Astrocyte (in vitro differentiated cells and primary cell): ENCODE measurements at regions not wholly inside any gene's neighbourhood (a gene's known extent, or its start where the extent isn't known, plus 50 kb on each side); places are given as distances from the start of the nearest gene placed in this dataset.
A peak's percentile ranks its signal among the peaks of the same experiment; 100 is the strongest.

ENCODE experiments used
- DNase-seq: peaks from one replicate; pipeline ENCODE4 v3.0.0-alpha.2; 2010; ENCODE audit warnings: low read depth
- FAIRE-seq: peaks from 2 replicates; lab custom pipeline; 2011; peaks lifted over from hg19 to GRCh38; lab: Jason Lieb, UNC
- H2AFZ ChIP-seq: 2 replicates; pipeline ENCODE4 v1.6.0; 2012; ENCODE audit warnings: low read depth, low read length, inconsistent platforms
- H3K27ac ChIP-seq: 2 replicates; pipeline ENCODE4 v1.5.1; 2011; ENCODE audit warnings: low read depth, low read length, inconsistent platforms
- H3K27me3 ChIP-seq: 2 replicates; pipeline ENCODE4 v1.6.0; 2011; ENCODE audit warnings: low read length, inconsistent platforms; ENCODE audit not compliant: insufficient read depth
- H3K36me3 ChIP-seq: 2 replicates; pipeline ENCODE4 v1.5.1; 2011; ENCODE audit warnings: low read length, inconsistent platforms; ENCODE audit not compliant: insufficient read depth
- H3K4me1 ChIP-seq: 2 replicates; pipeline ENCODE4 v1.5.1; 2011; ENCODE audit warnings: low read length, inconsistent platforms; ENCODE audit not compliant: insufficient read depth
- H3K4me2 ChIP-seq: 2 replicates; pipeline ENCODE4 v1.6.0; 2012; ENCODE audit warnings: low read length, inconsistent platforms
- H3K4me3 ChIP-seq: 2 replicates; pipeline ENCODE4 v1.5.1; 2011; ENCODE audit warnings: low read depth, mild to moderate bottlenecking, low read length, inconsistent platforms; ENCODE audit not compliant: insufficient read depth
- H3K79me2 ChIP-seq: 2 replicates; pipeline ENCODE4 v1.6.0; 2012; ENCODE audit warnings: mild to moderate bottlenecking, low read length, inconsistent platforms; ENCODE audit not compliant: insufficient read depth
- H3K9ac ChIP-seq: 2 replicates; pipeline ENCODE4 v1.6.0; 2012; ENCODE audit warnings: mild to moderate bottlenecking, low read length, inconsistent platforms
- H3K9me3 ChIP-seq: 2 replicates; pipeline ENCODE4 v1.5.1; 2012; ENCODE audit warnings: low read depth, mild to moderate bottlenecking, low read length, inconsistent platforms; ENCODE audit not compliant: insufficient read depth
- H4K20me1 ChIP-seq: 2 replicates; pipeline ENCODE4 v1.6.0; 2012; ENCODE audit warnings: low read length, inconsistent platforms; ENCODE audit not compliant: insufficient read depth
- H3K27ac Mint-ChIP-seq: one replicate; pipeline ENCODE4 v1.8.0; 2021; ENCODE audit warnings: mild to moderate bottlenecking, mixed read lengths; ENCODE audit not compliant: unreplicated experiment
- H3K27me3 Mint-ChIP-seq: one replicate; pipeline ENCODE4 v1.8.0; 2021; ENCODE audit warnings: low read depth, mixed read lengths; ENCODE audit not compliant: unreplicated experiment
- H3K36me3 Mint-ChIP-seq: one replicate; pipeline ENCODE4 v1.8.0; 2021; ENCODE audit warnings: low read depth, mixed read lengths; ENCODE audit not compliant: unreplicated experiment
- H3K4me1 Mint-ChIP-seq: one replicate; pipeline ENCODE4 v1.8.0; 2021; ENCODE audit warnings: low read depth, mixed read lengths; ENCODE audit not compliant: unreplicated experiment
- H3K4me3 Mint-ChIP-seq: one replicate; pipeline ENCODE4 v1.8.0; 2021; ENCODE audit warnings: mild to moderate bottlenecking, moderate library complexity, mixed read lengths; ENCODE audit not compliant: unreplicated experiment
- H3K9me3 Mint-ChIP-seq: one replicate; pipeline ENCODE4 v1.8.0; 2021; ENCODE audit warnings: mild to moderate bottlenecking, mixed read lengths; ENCODE audit not compliant: unreplicated experiment
- EZH2 ChIP-seq: IDR thresholded peaks from 2 replicates; pipeline ENCODE4 v1.6.1; 2012; ENCODE audit warnings: mild to moderate bottlenecking, low read length, inconsistent platforms; ENCODE audit not compliant: insufficient read depth
- TF ChIP-seq, protein P1 (sequence below): IDR thresholded peaks from 2 replicates; pipeline ENCODE4 v1.5.1; 2011; ENCODE audit warnings: low read depth, mild to moderate bottlenecking, inconsistent platforms, low read length, moderate library complexity; ENCODE audit not compliant: insufficient read depth

DNA sequence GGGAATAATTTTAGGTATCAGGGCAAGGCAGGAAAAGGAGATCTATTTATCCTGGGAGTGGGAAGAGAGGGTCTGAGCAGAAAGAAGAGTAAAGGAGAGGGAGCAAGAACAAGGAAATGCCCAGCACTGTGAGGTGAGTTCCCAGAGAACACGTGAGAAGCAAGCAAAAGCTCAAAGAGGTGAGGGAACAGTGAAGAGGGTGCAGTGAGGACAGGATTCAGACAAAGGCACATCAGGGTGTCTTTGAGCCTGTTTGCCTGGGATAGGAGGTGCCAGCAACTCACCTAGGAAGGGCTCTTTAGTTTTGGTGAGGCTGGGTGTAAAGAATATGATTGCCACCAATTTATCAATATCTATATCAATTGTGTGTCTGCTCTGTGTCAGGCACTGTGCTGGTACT, 88.9 kb upstream of the NRXN3 start:
- H3K27me3 Mint-ChIP-seq = peaks cover 17% of the 10 kb centered on the region
- TF ChIP-seq, protein P1, sequence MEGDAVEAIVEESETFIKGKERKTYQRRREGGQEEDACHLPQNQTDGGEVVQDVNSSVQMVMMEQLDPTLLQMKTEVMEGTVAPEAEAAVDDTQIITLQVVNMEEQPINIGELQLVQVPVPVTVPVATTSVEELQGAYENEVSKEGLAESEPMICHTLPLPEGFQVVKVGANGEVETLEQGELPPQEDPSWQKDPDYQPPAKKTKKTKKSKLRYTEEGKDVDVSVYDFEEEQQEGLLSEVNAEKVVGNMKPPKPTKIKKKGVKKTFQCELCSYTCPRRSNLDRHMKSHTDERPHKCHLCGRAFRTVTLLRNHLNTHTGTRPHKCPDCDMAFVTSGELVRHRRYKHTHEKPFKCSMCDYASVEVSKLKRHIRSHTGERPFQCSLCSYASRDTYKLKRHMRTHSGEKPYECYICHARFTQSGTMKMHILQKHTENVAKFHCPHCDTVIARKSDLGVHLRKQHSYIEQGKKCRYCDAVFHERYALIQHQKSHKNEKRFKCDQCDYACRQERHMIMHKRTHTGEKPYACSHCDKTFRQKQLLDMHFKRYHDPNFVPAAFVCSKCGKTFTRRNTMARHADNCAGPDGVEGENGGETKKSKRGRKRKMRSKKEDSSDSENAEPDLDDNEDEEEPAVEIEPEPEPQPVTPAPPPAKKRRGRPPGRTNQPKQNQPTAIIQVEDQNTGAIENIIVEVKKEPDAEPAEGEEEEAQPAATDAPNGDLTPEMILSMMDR = no peak
- no peak for TF ChIP-seq EZH2
- no peak overlapping the region for H3K4me2 ChIP-seq
- H3K79me2 ChIP-seq = no peaks in the 10 kb centered on the region
- H3K36me3 ChIP-seq = no peaks in the 10 kb centered on the region
- no peak overlapping the region for H3K27ac Mint-ChIP-seq
- no peaks in the 10 kb centered on the region for H3K27me3 ChIP-seq
- H3K4me1 ChIP-seq = no peaks in the 10 kb centered on the region
- no peak overlapping the region for H2AFZ ChIP-seq
- H3K27ac ChIP-seq = no peak overlapping the region
- H3K9me3 Mint-ChIP-seq = no peaks in the 10 kb centered on the region
- no peak overlapping the region for H3K4me3 ChIP-seq
- no peak overlapping the region for H3K4me3 Mint-ChIP-seq
- no peak for FAIRE-seq
- no peaks in the 10 kb centered on the region for H3K9me3 ChIP-seq
- no peak for DNase-seq
- H3K36me3 Mint-ChIP-seq = no peaks in the 10 kb centered on the region
- no peak overlapping the region for H3K9ac ChIP-seq
- no peaks in the 10 kb centered on the region for H4K20me1 ChIP-seq
- H3K4me1 Mint-ChIP-seq = peaks cover 7% of the 10 kb centered on the region

DNA sequence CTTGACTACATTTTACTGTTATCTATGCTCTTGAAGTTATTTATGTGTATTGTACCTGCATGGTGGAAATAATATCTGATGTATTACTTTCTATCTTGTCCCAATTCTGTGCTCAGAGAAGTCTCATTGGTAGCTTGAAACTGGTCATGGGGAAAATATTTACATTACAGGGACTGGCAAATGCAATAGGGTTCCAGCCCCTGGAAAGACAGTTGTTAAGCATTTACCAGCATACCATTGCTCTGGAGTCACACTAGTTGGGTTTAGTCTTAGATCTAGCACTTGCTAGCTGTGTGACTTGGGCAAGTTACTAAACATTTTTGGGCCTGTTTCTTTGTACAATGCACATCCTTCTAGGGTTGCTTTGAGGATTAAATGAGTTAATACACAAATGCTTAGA, 86.3 kb upstream of the NRXN3 start:
- Mint-ChIP-seq H3K9me3 (no peaks in the 10 kb centered on the region), H3K4me1 (peaks cover 7% of the 10 kb centered on the region), H3K27me3 (peaks cover 16% of the 10 kb centered on the region), H3K36me3 (no peaks in the 10 kb centered on the region), H3K27ac (peak overlapping the region; percentile 64), H3K4me3 (no peak overlapping the region)
- H3K4me1 ChIP-seq = no peaks in the 10 kb centered on the region
- no peaks in the 10 kb centered on the region for H3K36me3 ChIP-seq
- no peak overlapping the region for H2AFZ ChIP-seq
- no peak overlapping the region for H3K9ac ChIP-seq
- TF ChIP-seq, protein P1 = no peak
- no peak for TF ChIP-seq EZH2
- H3K79me2 ChIP-seq = no peaks in the 10 kb centered on the region
- DNase-seq (no peak), FAIRE-seq (no peak)
- H3K27ac ChIP-seq = no peak overlapping the region
- H3K4me2 ChIP-seq = no peak overlapping the region
- H4K20me1 ChIP-seq = no peaks in the 10 kb centered on the region
- no peaks in the 10 kb centered on the region for H3K27me3 ChIP-seq
- H3K9me3 ChIP-seq = no peaks in the 10 kb centered on the region
- no peak overlapping the region for H3K4me3 ChIP-seq

DNA sequence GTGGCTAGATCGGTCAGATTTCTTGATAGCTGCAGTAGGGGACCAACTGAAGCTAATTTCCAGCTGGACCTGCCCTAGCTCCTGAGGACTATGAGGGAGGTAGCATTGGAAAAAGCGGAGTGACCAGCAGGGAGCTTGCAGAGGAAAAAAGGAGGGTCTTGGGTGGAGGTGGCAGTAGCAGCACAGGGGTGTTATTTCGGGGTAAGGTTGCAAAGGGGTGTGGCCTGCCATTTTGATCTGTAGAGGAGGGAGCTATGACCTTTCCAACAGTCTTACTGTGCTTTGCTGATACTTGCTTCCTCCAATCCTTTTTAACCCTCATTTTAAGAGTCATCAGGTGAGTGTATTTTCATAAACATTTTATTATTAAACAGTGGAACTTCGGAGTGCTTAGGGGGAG, 83.8 kb upstream of the NRXN3 start:
- Histone ChIP-seq H3K4me1 (no peaks in the 10 kb centered on the region), H3K9ac (no peak overlapping the region), H4K20me1 (no peaks in the 10 kb centered on the region), H3K4me3 (no peak overlapping the region), H2AFZ (no peak overlapping the region), H3K79me2 (no peaks in the 10 kb centered on the region), H3K4me2 (no peak overlapping the region), H3K27me3 (no peaks in the 10 kb centered on the region), H3K27ac (no peak overlapping the region), H3K9me3 (no peaks in the 10 kb centered on the region), H3K36me3 (no peaks in the 10 kb centered on the region)
- Mint-ChIP-seq H3K4me1 (peaks cover 7% of the 10 kb centered on the region), H3K36me3 (no peaks in the 10 kb centered on the region), H3K27me3 (peaks cover 35% of the 10 kb centered on the region), H3K27ac (no peak overlapping the region), H3K4me3 (no peak overlapping the region), H3K9me3 (peaks cover 1% of the 10 kb centered on the region)
- FAIRE-seq (no peak), DNase-seq (no peak)
- TF ChIP-seq, protein P1 = no peak
- TF ChIP-seq EZH2 = no peak
